GM21619 (cell line): ENCODE measurements at regions not wholly inside any gene's neighbourhood (a gene's known extent, or its start where the extent isn't known, plus 50 kb on each side); places are given as distances from the start of the nearest gene placed in this dataset.

ENCODE experiments used
- ATAC-seq: cut with Tn5 transposase; IDR thresholded peaks from one replicate; pipeline ENCODE4 v1.9.1; 2021; ENCODE audit not compliant: unreplicated experiment

- no peak for ATAC-seq
These were observed 181.4 kb downstream of the GRB14 start for GRCh38 chr2:164439885-164440284.

GRCh38 chr2:164439235-164439634 lies 182.0 kb downstream of the GRB14 start:
- ATAC-seq: no peak

- no peak for ATAC-seq
These were observed 182.6 kb downstream of the GRB14 start for GRCh38 chr2:164438490-164439205.

GRCh38 chr2:164436131-164436530 lies 185.2 kb downstream of the GRB14 start:
- no peak for ATAC-seq

- peak; percentile 58 for ATAC-seq
These were observed 191.0 kb downstream of the GRB14 start for GRCh38 chr2:164430166-164430783.

- ATAC-seq: no peak
These were observed 191.9 kb downstream of the GRB14 start for GRCh38 chr2:164429354-164429753.

GRCh38 chr2:164427111-164427510 lies 194.2 kb downstream of the GRB14 start:
- no peak for ATAC-seq

- ATAC-seq: no peak
These were observed 200.5 kb downstream of the GRB14 start for GRCh38 chr2:164420787-164421186.

GRCh38 chr2:164412831-164413230 lies 208.5 kb downstream of the GRB14 start:
- ATAC-seq: no peak

- no peak for ATAC-seq
These were observed 231.9 kb downstream of the GRB14 start for GRCh38 chr2:164389411-164389810.

- ATAC-seq: peak; percentile 92
These were observed 232.8 kb downstream of the GRB14 start for GRCh38 chr2:164388511-164388910.

- ATAC-seq: no peak
These were observed 235.1 kb downstream of the GRB14 start for GRCh38 chr2:164386231-164386630.

GRCh38 chr2:164384434-164384833 lies 236.8 kb downstream of the GRB14 start:
- no peak for ATAC-seq

- ATAC-seq: no peak
These were observed 249.4 kb downstream of the GRB14 start for GRCh38 chr2:164371916-164372315.

- ATAC-seq: no peak
These were observed 251.9 kb downstream of the GRB14 start for GRCh38 chr2:164369366-164369765.

GRCh38 chr2:164368896-164369295 lies 252.4 kb downstream of the GRB14 start:
- ATAC-seq: no peak

- no peak for ATAC-seq
These were observed 257.6 kb downstream of the GRB14 start for GRCh38 chr2:164363646-164364045.

- no peak for ATAC-seq
These were observed 269.7 kb downstream of the GRB14 start for GRCh38 chr2:164351536-164351935.

GRCh38 chr2:164335947-164336346 lies 285.3 kb downstream of the GRB14 start:
- no peak for ATAC-seq

GRCh38 chr2:164335128-164335527 lies 286.2 kb downstream of the GRB14 start:
- no peak for ATAC-seq

GRCh38 chr2:164328310-164328709 lies 293.0 kb downstream of the GRB14 start:
- no peak for ATAC-seq

- no peak for ATAC-seq
These were observed 297.3 kb downstream of the GRB14 start for GRCh38 chr2:164323978-164324377.

GRCh38 chr2:164314148-164314547 lies 307.1 kb downstream of the GRB14 start:
- ATAC-seq: no peak
